ENCODE measurements at regions not wholly inside any gene's neighbourhood (a gene's known extent, or its start where the extent isn't known, plus 50 kb on each side); places are given as distances from the start of the nearest gene placed in this dataset.

DNA sequence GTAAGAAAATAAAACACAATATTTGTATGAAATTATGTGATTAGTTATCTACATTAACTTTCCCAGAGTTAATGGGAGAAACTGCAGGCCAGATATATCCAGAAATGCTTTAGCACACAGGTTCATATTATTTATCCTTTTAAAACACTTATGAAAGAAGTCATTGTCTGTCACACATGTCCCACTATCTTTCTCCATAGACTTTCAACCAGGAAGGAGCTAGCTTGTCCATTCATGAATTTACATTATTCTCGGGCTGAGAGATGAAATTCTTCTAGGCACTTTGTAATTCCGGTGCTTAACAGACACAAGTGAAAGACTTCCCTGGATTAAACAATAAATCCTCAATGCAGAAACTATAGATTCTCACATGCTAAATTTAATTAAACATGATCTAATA is 1043.2 kb downstream of the CDH9 start (continued):
- TF ChIP-seq, protein P1, sequence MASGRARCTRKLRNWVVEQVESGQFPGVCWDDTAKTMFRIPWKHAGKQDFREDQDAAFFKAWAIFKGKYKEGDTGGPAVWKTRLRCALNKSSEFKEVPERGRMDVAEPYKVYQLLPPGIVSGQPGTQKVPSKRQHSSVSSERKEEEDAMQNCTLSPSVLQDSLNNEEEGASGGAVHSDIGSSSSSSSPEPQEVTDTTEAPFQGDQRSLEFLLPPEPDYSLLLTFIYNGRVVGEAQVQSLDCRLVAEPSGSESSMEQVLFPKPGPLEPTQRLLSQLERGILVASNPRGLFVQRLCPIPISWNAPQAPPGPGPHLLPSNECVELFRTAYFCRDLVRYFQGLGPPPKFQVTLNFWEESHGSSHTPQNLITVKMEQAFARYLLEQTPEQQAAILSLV (CRISPR knock-in tag; IDR thresholded peaks at IDR 0.05; ENCODE audit: borderline replicate concordance), result no peak

DNA sequence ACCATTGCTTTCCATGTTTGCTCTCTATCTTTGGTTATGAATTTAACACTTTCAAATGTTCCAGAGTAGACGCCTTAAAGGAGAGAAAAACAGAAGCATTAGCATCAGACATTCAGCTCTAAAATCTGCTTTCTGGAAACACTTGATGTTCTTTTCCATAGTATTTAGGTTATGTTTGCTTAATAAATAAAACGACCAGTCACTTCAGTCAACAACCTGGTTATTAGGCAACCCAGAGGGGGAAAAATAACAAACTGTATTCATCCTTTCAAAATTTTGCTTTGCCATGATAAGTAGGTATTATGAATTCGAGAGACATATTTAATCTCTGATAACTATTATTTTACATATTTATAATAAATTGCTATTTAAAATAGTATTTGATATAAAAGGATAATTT is 1044.7 kb downstream of the CDH9 start:
- Histone ChIP-seq H3K27me3 (ENCODE audit: control insufficient read depth in 1 of 2, insufficient read depth in 2 of 2, low read length in 2 of 2) (no peaks in the 10 kb centered on the region), H3K27ac (ENCODE audit: extremely low read length, insufficient read depth, low read length) (no peak overlapping the region), H4K20me1 (ENCODE audit: insufficient read depth, low read length) (no peaks in the 10 kb centered on the region), H3K4me2 (ENCODE audit: low read depth, low read length) (no peak overlapping the region), H3K79me2 (ENCODE audit: insufficient read depth, low read length) (no peaks in the 10 kb centered on the region), H3K4me1 (ENCODE audit: insufficient read depth, low read length) (no peaks in the 10 kb centered on the region), H3K9ac (ENCODE audit: insufficient read depth, low read depth, low read length) (no peak overlapping the region), H3K4me3 (replicated peaks in 1 of 3; ENCODE audit: insufficient read depth in 1 of 3, low read depth in 2 of 3, low read length in 3 of 3) (no peak overlapping the region), H3K36me3 (replicated peaks in 1 of 2; ENCODE audit: control insufficient read depth in 1 of 2, insufficient read depth in 2 of 2, low read length in 2 of 2) (no peaks in the 10 kb centered on the region), H2AFZ (ENCODE audit: low read length) (no peak overlapping the region), H3K9me3 (ENCODE audit: low read length) (peaks cover 23% of the 10 kb centered on the region)
- no TSS peak for BruUV-seq (replicated peaks)
- intact Hi-C loops (cut with micrococcal nuclease; ENCODE audit: unreplicated experiment), result no loop called here
- FAIRE-seq (no peak), ATAC-seq (no peak), DNase-seq (ENCODE audit: low spot score) (no peak)
- in situ Hi-C loops (cut with HindIII; ENCODE audit: extremely low pct_ligation_motif_present, low pct_unique_long_range_greater_than_20kb), result no loop called here
- POLR2A ChIA-PET, result no interaction called here
- TF ChIP-seq ZNF598 (CRISPR knock-in tag; IDR thresholded peaks at IDR 0.05; ENCODE audit: borderline replicate concordance) (no peak), MED1 (CRISPR knock-in tag; IDR thresholded peaks at IDR 0.05) (no peak), SP4 (CRISPR knock-in tag; IDR thresholded peaks at IDR 0.05) (no peak), ZNF121 (CRISPR knock-in tag; IDR thresholded peaks at IDR 0.05) (no peak), ZNF749 (CRISPR knock-in tag; IDR thresholded peaks at IDR 0.05; ENCODE audit: borderline replicate concordance) (no peak), TRAFD1 (CRISPR knock-in tag; IDR thresholded peaks at IDR 0.05; ENCODE audit: borderline replicate concordance) (no peak)
- TF ChIP-seq, protein P2, sequence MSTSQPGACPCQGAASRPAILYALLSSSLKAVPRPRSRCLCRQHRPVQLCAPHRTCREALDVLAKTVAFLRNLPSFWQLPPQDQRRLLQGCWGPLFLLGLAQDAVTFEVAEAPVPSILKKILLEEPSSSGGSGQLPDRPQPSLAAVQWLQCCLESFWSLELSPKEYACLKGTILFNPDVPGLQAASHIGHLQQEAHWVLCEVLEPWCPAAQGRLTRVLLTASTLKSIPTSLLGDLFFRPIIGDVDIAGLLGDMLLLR (CRISPR knock-in tag; IDR thresholded peaks at IDR 0.05), result no peak
- CTCF ChIA-PET (ENCODE audit: low intra/inter-chr PET ratio, low total read pairs), result no interaction called here
- 0% methylated on average over 3 of the region's 3 CpGs for WGBS (ENCODE audit: low lambda C conversion rate)
